ENCODE measurements at regions not wholly inside any gene's neighbourhood (a gene's known extent, or its start where the extent isn't known, plus 50 kb on each side); places are given as distances from the start of the nearest gene placed in this dataset.

DNA sequence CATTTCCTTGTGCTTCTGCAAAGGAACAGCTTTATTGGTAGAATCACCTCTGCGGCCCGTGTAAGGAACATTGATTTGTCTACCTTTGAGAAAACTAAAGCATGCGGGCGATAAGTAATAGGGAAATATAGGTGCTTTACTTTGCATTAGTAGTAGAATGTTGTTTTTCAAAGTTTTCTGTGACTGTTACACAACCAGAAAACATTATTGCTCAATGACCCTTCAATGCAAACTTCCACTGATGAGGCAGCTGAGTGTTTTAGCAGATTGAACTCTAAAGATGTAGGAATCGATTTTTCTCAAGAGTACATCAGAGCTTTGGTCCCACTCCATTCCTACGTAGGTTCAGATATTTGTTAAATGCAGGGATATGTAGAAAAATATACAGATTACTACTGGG lies 427.8 kb downstream of the DNAJB9 start:
- TF ChIP-seq, protein P1, sequence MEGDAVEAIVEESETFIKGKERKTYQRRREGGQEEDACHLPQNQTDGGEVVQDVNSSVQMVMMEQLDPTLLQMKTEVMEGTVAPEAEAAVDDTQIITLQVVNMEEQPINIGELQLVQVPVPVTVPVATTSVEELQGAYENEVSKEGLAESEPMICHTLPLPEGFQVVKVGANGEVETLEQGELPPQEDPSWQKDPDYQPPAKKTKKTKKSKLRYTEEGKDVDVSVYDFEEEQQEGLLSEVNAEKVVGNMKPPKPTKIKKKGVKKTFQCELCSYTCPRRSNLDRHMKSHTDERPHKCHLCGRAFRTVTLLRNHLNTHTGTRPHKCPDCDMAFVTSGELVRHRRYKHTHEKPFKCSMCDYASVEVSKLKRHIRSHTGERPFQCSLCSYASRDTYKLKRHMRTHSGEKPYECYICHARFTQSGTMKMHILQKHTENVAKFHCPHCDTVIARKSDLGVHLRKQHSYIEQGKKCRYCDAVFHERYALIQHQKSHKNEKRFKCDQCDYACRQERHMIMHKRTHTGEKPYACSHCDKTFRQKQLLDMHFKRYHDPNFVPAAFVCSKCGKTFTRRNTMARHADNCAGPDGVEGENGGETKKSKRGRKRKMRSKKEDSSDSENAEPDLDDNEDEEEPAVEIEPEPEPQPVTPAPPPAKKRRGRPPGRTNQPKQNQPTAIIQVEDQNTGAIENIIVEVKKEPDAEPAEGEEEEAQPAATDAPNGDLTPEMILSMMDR (IDR thresholded peaks at IDR 0.05; ENCODE audit: low read length), result no peak
- no peak for TF ChIP-seq EZH2 (optimal IDR thresholded peaks at IDR 0.05; ENCODE audit: low read depth, low read length)

All from MM.1S (cell line).